ENCODE measurements at regions not wholly inside any gene's neighbourhood (a gene's known extent, or its start where the extent isn't known, plus 50 kb on each side); places are given as distances from the start of the nearest gene placed in this dataset.

- H3K9me3 ChIP-seq (ENCODE audit: control insufficient read depth in 4 of 4, insufficient read depth in 3 of 4, low read length in 3 of 4): no peaks in the 10 kb centered on the region
- no peaks in the 10 kb centered on the region for H3K4me1 ChIP-seq (ENCODE audit: control insufficient read depth in 5 of 5, insufficient read depth in 5 of 5, low read length in 5 of 5)
- H3K36me3 ChIP-seq (ENCODE audit: control insufficient read depth in 4 of 4, insufficient read depth in 4 of 4, low read length in 4 of 4): no peaks in the 10 kb centered on the region
- TF ChIP-seq CTCF (IDR thresholded peaks at IDR 0.05; ENCODE audit: control extremely low read depth, extremely low read depth): no peak
- H3K9ac ChIP-seq (ENCODE audit: insufficient read depth in 1 of 2, low read length in 2 of 2): no peak overlapping the region
- DNase-seq (no peak), ATAC-seq (ENCODE audit: insufficient read depth, low FRiP score) (no peak)
- no peaks in the 10 kb centered on the region for H3K27me3 ChIP-seq (ENCODE audit: control insufficient read depth in 3 of 3, insufficient read depth in 3 of 3, low read length in 2 of 3)
- no peak overlapping the region for H3K4me3 ChIP-seq
- H3K27ac ChIP-seq (ENCODE audit: low read depth in 1 of 2, low read length in 1 of 2): no peak overlapping the region
Measured at GRCh38 chr7:86280150-86280549, 363.6 kb upstream of the GRM3 start.

DNA sequence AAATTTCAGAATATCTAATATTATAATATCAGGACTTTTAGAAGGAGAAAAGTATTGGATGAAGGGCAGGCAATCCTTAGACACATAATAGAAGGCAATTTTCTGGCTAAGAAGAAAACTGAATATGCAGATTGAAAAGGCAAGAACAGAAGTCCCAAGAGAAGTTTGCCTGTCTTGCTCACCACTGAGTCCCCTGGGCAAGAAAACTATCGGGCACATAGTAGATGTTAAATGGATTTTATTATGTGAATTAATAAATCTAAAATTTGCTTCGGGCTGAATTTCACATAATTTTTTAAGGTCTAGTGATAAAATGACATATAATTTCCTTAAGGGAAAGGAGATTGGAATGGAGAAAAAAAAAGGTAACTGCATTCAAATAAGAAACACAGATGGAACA is 380.9 kb upstream of the GRM3 start:
- Histone ChIP-seq H3K4me1 (ENCODE audit: control insufficient read depth in 5 of 5, insufficient read depth in 5 of 5, low read length in 5 of 5) (no peaks in the 10 kb centered on the region), H3K27me3 (ENCODE audit: control insufficient read depth in 3 of 3, insufficient read depth in 3 of 3, low read length in 2 of 3) (no peaks in the 10 kb centered on the region), H3K9me3 (ENCODE audit: control insufficient read depth in 4 of 4, insufficient read depth in 3 of 4, low read length in 3 of 4) (no peaks in the 10 kb centered on the region), H3K9ac (ENCODE audit: insufficient read depth in 1 of 2, low read length in 2 of 2) (no peak overlapping the region), H3K27ac (ENCODE audit: low read depth in 1 of 2, low read length in 1 of 2) (no peak overlapping the region), H3K36me3 (ENCODE audit: control insufficient read depth in 4 of 4, insufficient read depth in 4 of 4, low read length in 4 of 4) (no peaks in the 10 kb centered on the region), H3K4me3 (no peak overlapping the region)
- 91 to 95% methylated on average over 2 of the region's 2 CpGs for WGBS, 2 donors
- no peak for TF ChIP-seq CTCF (IDR thresholded peaks at IDR 0.05; ENCODE audit: control extremely low read depth, extremely low read depth)
- ATAC-seq (ENCODE audit: insufficient read depth, low FRiP score) (no peak), DNase-seq (no peak)

GRCh38 chr7:86257894-86258293 is 385.8 kb upstream of the GRM3 start:
- Histone ChIP-seq H3K9ac (ENCODE audit: insufficient read depth in 1 of 2, low read length in 2 of 2) (no peak overlapping the region), H3K4me1 (ENCODE audit: control insufficient read depth in 5 of 5, insufficient read depth in 5 of 5, low read length in 5 of 5) (no peaks in the 10 kb centered on the region), H3K27me3 (ENCODE audit: control insufficient read depth in 3 of 3, insufficient read depth in 3 of 3, low read length in 2 of 3) (no peaks in the 10 kb centered on the region), H3K9me3 (ENCODE audit: control insufficient read depth in 4 of 4, insufficient read depth in 3 of 4, low read length in 3 of 4) (no peaks in the 10 kb centered on the region), H3K4me3 (no peak overlapping the region), H3K36me3 (ENCODE audit: control insufficient read depth in 4 of 4, insufficient read depth in 4 of 4, low read length in 4 of 4) (no peaks in the 10 kb centered on the region), H3K27ac (ENCODE audit: low read depth in 1 of 2, low read length in 1 of 2) (no peak overlapping the region)
- DNase-seq (no peak), ATAC-seq (ENCODE audit: insufficient read depth, low FRiP score) (no peak)
- 90 to 97% methylated on average over 4 of the region's 4 CpGs for WGBS, 2 donors
- TF ChIP-seq CTCF (IDR thresholded peaks at IDR 0.05; ENCODE audit: control extremely low read depth, extremely low read depth): no peak

DNA sequence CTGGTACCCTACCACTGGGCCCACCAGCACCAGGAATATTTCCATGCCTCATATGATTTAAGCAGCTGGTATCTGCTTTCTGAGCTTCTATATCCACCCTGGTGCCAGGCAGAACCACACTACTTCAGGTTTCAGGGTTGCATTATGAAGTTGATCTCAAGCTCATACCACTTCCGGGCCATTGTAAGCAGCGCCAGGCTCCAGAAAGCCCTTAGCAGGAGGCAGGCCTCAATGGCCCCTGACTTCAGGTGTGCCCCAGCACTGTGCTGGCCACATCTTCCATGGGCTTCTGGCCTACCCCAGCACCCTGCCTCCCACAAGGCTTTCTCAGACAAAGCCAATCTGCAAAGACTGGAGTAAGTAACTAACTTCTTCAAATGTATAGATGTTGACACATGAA is 391.3 kb upstream of the GRM3 start:
- no peak for DNase-seq
- H3K36me3 ChIP-seq (ENCODE audit: control insufficient read depth in 4 of 4, insufficient read depth in 4 of 4, low read length in 4 of 4): no peaks in the 10 kb centered on the region
- no peak for TF ChIP-seq CTCF (IDR thresholded peaks at IDR 0.05; ENCODE audit: control extremely low read depth, extremely low read depth)
- no peak for ATAC-seq (ENCODE audit: insufficient read depth, low FRiP score)
- no peak overlapping the region for H3K4me3 ChIP-seq
- peaks cover 0 to 2% (median 0%) of the 10 kb centered on the region in 5 donors for H3K4me1 ChIP-seq (ENCODE audit: control insufficient read depth in 5 of 5, insufficient read depth in 5 of 5, low read length in 5 of 5)
- WGBS, 2 donors: 93 to 94% methylated on average over 2 of the region's 2 CpGs
- peaks cover 0 to 5% (median 0%) of the 10 kb centered on the region in 4 donors for H3K9me3 ChIP-seq (ENCODE audit: control insufficient read depth in 4 of 4, insufficient read depth in 3 of 4, low read length in 3 of 4)
- H3K27ac ChIP-seq (ENCODE audit: low read depth in 1 of 2, low read length in 1 of 2): no peak overlapping the region
- H3K27me3 ChIP-seq (ENCODE audit: control insufficient read depth in 3 of 3, insufficient read depth in 3 of 3, low read length in 2 of 3): no peaks in the 10 kb centered on the region
- H3K9ac ChIP-seq (ENCODE audit: insufficient read depth in 1 of 2, low read length in 2 of 2): no peak overlapping the region
